AG04450 (cell line): ENCODE measurements at regions not wholly inside any gene's neighbourhood (a gene's known extent, or its start where the extent isn't known, plus 50 kb on each side); places are given as distances from the start of the nearest gene placed in this dataset.

Source experiments
- CTCF ChIA-PET: fragments of 300-600, 350-600 bp; formaldehyde crosslinking; extraction: SDS; loops from one replicate; lab custom pipeline; 2022; ENCODE audit warnings: antibody characterized with exemption, inconsistent platforms; lab: Charles Lee
- POLR2A ChIA-PET: fragments of 350-600 bp; formaldehyde crosslinking; extraction: SDS; loops from one replicate; lab custom pipeline; 2021; ENCODE audit warnings: antibody characterized with exemption, inconsistent platforms; lab: Yijun Ruan, JAX
- DNase-seq: peaks from one replicate; pipeline ENCODE4 v3.0.0-alpha.2; 2011; ENCODE audit warnings: low read depth, low spot score
- H3K27ac ChIP-seq: one replicate; pipeline ENCODE4 v1.5.1; 2012; ENCODE audit warnings: low read depth, low read length, control low read depth
- H3K27me3 ChIP-seq: one replicate; pipeline ENCODE4 v1.6.0; 2012; ENCODE audit warnings: low read length; ENCODE audit not compliant: control insufficient read depth, insufficient read depth
- H3K4me3 ChIP-seq: 2 replicates; pipeline ENCODE4 v1.5.1; 2011; ENCODE audit warnings: mild to moderate bottlenecking, low read depth, low read length, control low read depth
- H3K9me3 ChIP-seq: 2 replicates; pipeline ENCODE4 v1.5.1; 2012; ENCODE audit warnings: low read length; ENCODE audit not compliant: control insufficient read depth, insufficient read depth
- TF ChIP-seq, protein P1 (sequence below): IDR thresholded peaks from 2 replicates; pipeline ENCODE4 v1.5.1; 2011; ENCODE audit warnings: low read depth, low read length, control low read depth, inconsistent platforms

DNA sequence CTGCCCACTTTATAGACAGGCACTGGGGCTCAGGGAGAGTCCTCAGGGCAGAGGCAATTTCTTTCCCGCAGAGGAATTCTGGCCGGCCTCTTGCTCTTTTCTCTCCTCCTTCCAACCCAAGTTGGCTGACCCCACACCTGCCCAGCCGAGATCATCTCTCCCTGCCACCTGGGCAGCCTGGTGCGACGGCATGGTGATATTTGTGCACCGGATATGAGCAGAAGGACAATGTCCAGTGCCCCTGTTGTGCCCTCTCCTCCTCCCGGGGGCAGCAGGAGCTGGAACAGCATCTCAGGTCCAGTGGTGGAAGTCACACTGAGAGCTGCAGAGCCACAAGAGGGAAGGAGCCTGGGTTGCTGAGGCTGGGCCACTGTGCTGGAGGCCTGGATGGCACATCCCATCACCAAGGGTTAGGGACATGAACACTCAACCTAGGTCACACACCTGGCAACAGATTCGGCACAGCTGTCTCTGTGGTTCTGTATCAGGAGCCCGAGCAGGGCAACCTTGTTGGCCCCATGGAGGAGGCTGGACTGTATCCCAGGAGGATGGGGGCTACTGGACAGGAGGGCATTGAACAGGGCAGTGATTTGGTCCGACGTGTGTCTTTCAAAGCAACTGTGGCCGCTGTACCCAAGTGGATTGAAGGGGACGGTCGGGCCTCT is 57.7 kb upstream of the DIO3 start:
- no peak overlapping the region for H3K27ac ChIP-seq
- H3K9me3 ChIP-seq, result no peaks in the 10 kb centered on the region; the same call in none of the 2 replicates
- POLR2A ChIA-PET, result no interaction called here
- CTCF ChIA-PET, result no interaction called here
- DNase-seq, result no peak
- H3K27me3 ChIP-seq, result peaks cover 22% of the 10 kb centered on the region
- H3K4me3 ChIP-seq, result no peak overlapping the region
- TF ChIP-seq, protein P1, sequence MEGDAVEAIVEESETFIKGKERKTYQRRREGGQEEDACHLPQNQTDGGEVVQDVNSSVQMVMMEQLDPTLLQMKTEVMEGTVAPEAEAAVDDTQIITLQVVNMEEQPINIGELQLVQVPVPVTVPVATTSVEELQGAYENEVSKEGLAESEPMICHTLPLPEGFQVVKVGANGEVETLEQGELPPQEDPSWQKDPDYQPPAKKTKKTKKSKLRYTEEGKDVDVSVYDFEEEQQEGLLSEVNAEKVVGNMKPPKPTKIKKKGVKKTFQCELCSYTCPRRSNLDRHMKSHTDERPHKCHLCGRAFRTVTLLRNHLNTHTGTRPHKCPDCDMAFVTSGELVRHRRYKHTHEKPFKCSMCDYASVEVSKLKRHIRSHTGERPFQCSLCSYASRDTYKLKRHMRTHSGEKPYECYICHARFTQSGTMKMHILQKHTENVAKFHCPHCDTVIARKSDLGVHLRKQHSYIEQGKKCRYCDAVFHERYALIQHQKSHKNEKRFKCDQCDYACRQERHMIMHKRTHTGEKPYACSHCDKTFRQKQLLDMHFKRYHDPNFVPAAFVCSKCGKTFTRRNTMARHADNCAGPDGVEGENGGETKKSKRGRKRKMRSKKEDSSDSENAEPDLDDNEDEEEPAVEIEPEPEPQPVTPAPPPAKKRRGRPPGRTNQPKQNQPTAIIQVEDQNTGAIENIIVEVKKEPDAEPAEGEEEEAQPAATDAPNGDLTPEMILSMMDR, result no peak

DNA sequence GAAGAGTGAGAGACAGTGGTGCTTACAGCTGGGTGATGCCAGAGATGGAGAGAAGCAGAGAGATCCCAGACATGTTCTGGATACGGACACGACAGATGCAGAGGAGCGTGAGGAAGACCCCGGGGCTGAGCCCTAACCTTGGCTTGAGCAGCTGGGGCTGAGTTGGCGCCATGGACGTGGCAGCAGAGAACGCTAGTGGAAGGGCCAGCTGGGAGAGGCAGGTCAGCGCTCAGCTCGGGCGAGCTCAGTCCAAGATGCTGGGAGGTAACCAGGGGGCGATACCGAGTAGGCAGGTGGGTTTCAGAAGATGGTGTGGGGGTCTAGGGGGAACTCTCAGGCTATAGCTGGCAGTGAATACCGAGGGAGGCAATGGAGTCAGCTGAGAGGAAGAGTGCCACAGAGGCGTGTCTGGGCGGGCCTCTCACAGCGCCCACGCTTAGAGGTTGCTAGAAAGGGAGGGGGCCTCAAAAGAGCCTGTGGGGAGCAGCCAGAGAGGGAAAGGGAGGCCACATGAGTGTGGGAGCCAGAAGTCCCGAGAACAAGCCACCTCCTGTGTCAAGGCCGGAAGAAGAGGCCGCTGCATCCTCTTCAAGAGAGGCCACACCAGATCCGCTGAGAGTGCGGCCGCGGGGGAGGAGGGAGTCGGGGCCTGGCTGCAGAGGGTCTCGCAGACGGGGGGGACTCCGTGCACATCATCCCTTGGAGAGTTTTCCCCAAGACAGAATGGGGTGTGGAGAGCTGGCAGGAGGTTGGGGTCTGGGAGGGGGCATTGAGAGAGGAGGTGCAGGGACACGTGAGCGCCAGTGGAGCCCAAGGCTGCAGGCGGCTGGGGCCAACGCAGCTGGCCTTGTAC is 57.0 kb upstream of the DIO3 start:
- Histone ChIP-seq H3K4me3 (no peak overlapping the region), H3K27ac (no peak overlapping the region), H3K9me3 (no peaks in the 10 kb centered on the region; the same call in none of the 2 replicates), H3K27me3 (peaks cover 21% of the 10 kb centered on the region)
- no peak for DNase-seq
- TF ChIP-seq, protein P1, result no peak
- POLR2A ChIA-PET, result no interaction called here
- CTCF ChIA-PET, result no interaction called here

DNA sequence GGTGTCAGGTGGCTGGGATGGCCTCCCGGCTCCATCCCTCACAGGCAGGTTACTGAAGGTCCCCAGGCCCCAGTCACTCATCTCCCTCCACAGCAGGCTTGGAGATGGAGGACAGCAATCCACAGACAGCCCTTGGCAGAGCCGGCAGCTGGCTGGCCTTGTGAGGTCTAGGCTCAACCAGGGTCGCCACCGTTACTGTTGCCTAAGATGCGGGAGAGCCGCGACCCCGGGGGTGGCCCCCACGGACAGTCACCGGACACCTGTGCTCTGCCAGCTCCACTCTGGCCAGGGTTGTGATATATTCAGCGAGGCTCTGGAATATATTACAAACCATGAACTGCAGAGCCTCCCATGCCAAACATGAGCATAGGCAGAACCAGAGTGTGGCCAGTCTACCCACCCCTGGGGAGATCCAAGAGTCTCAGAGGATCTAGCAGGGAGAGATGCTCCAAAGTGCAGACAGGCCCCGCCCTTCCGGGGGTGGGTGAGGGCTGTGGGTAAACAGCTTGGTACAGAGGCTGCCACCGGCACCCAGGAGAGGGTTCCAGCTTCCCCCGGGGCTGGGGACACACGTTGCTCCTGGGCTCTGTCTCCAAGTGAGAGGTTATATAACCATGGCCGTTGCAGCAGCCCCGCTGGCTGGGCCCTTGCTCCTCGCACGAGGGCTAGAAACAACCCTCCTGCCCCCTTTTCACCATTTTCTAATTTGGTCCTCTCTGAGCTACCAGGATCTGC is 55.9 kb upstream of the DIO3 start:
- TF ChIP-seq, protein P1, result no peak
- Histone ChIP-seq H3K27ac (no peak overlapping the region), H3K27me3 (peaks cover 16% of the 10 kb centered on the region), H3K4me3 (no peak overlapping the region), H3K9me3 (no peaks in the 10 kb centered on the region; the same call in 1 of the 2 replicates)
- ChIA-PET CTCF (no interaction called here), POLR2A (no interaction called here)
- no peak for DNase-seq

DNA sequence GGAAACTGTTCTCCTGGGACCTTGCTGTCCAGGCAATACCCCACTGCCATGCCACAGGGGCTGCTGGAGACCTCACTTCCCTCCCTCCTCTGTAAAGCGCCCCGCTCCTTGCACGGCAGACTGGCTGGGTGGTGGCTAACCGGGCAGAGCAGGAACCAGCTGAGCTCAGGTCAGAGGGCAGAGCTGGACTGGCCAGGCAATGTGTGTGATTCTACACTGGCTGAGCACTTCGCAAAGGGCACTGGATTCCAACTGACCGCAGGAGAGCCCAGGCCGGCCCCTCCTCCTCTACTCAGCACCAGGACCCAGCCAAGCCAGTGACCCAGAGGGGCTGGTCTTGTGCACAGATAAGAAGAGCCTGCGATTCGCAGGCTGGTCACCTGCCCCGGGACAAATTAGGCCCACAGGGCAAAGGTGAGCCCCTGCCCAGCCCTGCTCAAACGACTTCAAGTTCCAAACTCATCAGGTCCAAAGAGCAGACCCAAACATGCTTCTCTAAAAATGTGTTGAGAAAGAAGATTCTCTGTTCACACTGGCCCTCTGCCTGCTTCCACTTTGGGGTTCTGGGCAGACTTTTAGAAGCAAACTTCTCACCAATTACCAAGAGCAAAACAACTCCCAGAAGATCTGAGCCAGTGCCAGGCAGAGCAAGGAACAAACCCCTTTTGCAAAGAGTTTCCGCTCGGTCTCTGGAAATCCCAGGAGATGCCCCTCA is 54.9 kb upstream of the DIO3 start:
- TF ChIP-seq, protein P1, result no peak
- Histone ChIP-seq H3K27ac (no peak overlapping the region), H3K4me3 (no peak overlapping the region), H3K27me3 (peaks cover 9% of the 10 kb centered on the region), H3K9me3 (no peaks in the 10 kb centered on the region; the same call in 1 of the 2 replicates)
- no peak for DNase-seq
- ChIA-PET POLR2A (no interaction called here), CTCF (no interaction called here)
